Neural crest cell (in vitro differentiated cells): ENCODE measurements at regions not wholly inside any gene's neighbourhood (a gene's known extent, or its start where the extent isn't known, plus 50 kb on each side); places are given as distances from the start of the nearest gene placed in this dataset.

Source experiments
- DNase-seq: peaks from one replicate; pipeline ENCODE4 v3.0.0; 2021; ENCODE audit warnings: low read depth, mixed read lengths, low spot score
- H3K27ac Mint-ChIP-seq: one replicate; pipeline ENCODE4 v1.8.0; 2021; ENCODE audit warnings: mild to moderate bottlenecking, mixed read lengths; ENCODE audit not compliant: unreplicated experiment
- H3K27me3 Mint-ChIP-seq: 2 replicates; pipeline ENCODE4 v1.8.0; 2021; ENCODE audit warnings: low read depth, mild to moderate bottlenecking, mixed read lengths
- H3K36me3 Mint-ChIP-seq: 2 replicates; pipeline ENCODE4 v1.8.0; 2021; ENCODE audit warnings: low read depth, mild to moderate bottlenecking, mixed read lengths
- H3K4me1 Mint-ChIP-seq: 2 replicates; pipeline ENCODE4 v1.8.0; 2021; ENCODE audit warnings: mixed read lengths
- H3K4me3 Mint-ChIP-seq: one replicate; pipeline ENCODE4 v1.8.0; 2021; ENCODE audit warnings: mild to moderate bottlenecking, mixed read lengths
- H3K9me3 Mint-ChIP-seq: 2 replicates; pipeline ENCODE4 v1.8.0; 2021; ENCODE audit warnings: mixed read lengths
- CTCF ChIP-seq: fragments of 200-600 bp; sonication (generic); conservative IDR thresholded peaks from 2 replicates; pipeline ENCODE4 v1.5.0; 2021; ENCODE audit warnings: antibody characterized with exemption, mild to moderate bottlenecking

GRCh38 chr9:28839778-28840430 lies 1266.6 kb upstream of the C9orf72 start:
- Mint-ChIP-seq H3K27me3 (no peaks in the 10 kb centered on the region), H3K27ac (peak overlapping the region; percentile 13), H3K9me3 (peaks cover 7% of the 10 kb centered on the region), H3K36me3 (peaks cover 9% of the 10 kb centered on the region), H3K4me1 (no peaks in the 10 kb centered on the region), H3K4me3 (no peak overlapping the region)
- no peak for DNase-seq
- TF ChIP-seq CTCF: no peak

GRCh38 chr9:28841775-28842174 lies 1268.5 kb upstream of the C9orf72 start:
- DNase-seq: no peak
- H3K27me3 Mint-ChIP-seq: no peaks in the 10 kb centered on the region
- H3K36me3 Mint-ChIP-seq: peaks cover 11% of the 10 kb centered on the region
- peaks cover 4% of the 10 kb centered on the region for H3K4me1 Mint-ChIP-seq
- no peak overlapping the region for H3K4me3 Mint-ChIP-seq
- TF ChIP-seq CTCF: no peak
- H3K27ac Mint-ChIP-seq: no peak overlapping the region
- H3K9me3 Mint-ChIP-seq: peaks cover 10% of the 10 kb centered on the region

- Mint-ChIP-seq H3K9me3 (peaks cover 5% of the 10 kb centered on the region), H3K27me3 (no peaks in the 10 kb centered on the region), H3K4me1 (peaks cover 4% of the 10 kb centered on the region), H3K4me3 (no peak overlapping the region), H3K27ac (no peak overlapping the region), H3K36me3 (peaks cover 2% of the 10 kb centered on the region)
- TF ChIP-seq CTCF: no peak
- DNase-seq: no peak
Measured at GRCh38 chr9:28847331-28847730, 1274.0 kb upstream of the C9orf72 start.

GRCh38 chr9:28848671-28849070 lies 1275.4 kb upstream of the C9orf72 start:
- DNase-seq: no peak
- Mint-ChIP-seq H3K27me3 (no peaks in the 10 kb centered on the region), H3K4me3 (no peak overlapping the region), H3K4me1 (peaks cover 4% of the 10 kb centered on the region), H3K9me3 (peaks cover 5% of the 10 kb centered on the region), H3K27ac (no peak overlapping the region), H3K36me3 (peaks cover 2% of the 10 kb centered on the region)
- no peak for TF ChIP-seq CTCF

GRCh38 chr9:28853477-28853876 lies 1280.2 kb upstream of the C9orf72 start:
- Mint-ChIP-seq H3K36me3 (no peaks in the 10 kb centered on the region), H3K4me3 (no peak overlapping the region), H3K27me3 (no peaks in the 10 kb centered on the region), H3K9me3 (peaks cover 2% of the 10 kb centered on the region), H3K27ac (peak overlapping the region; percentile 10), H3K4me1 (peaks cover 6% of the 10 kb centered on the region)
- no peak for DNase-seq
- no peak for TF ChIP-seq CTCF

- TF ChIP-seq CTCF: no peak
- Mint-ChIP-seq H3K9me3 (no peaks in the 10 kb centered on the region), H3K36me3 (no peaks in the 10 kb centered on the region), H3K27ac (peak overlapping the region; percentile 15), H3K4me1 (no peaks in the 10 kb centered on the region), H3K4me3 (no peak overlapping the region), H3K27me3 (no peaks in the 10 kb centered on the region)
- DNase-seq: no peak
Measured at GRCh38 chr9:28866951-28867350, 1293.7 kb upstream of the C9orf72 start.
